SH-SY5Y (cell line): ENCODE measurements at regions not wholly inside any gene's neighbourhood (a gene's known extent, or its start where the extent isn't known, plus 50 kb on each side); places are given as distances from the start of the nearest gene placed in this dataset.

Experiments used
- GATA2 ChIP-seq: IDR thresholded peaks from 2 replicates; pipeline ENCODE4 v1.6.1; 2011; ENCODE audit warnings: mild to moderate bottlenecking, low read depth, low read length
- GATA3 ChIP-seq: IDR thresholded peaks from 2 replicates; pipeline ENCODE4 v1.6.1; 2011; ENCODE audit warnings: low read depth, mild to moderate bottlenecking, low read length, moderate library complexity

DNA sequence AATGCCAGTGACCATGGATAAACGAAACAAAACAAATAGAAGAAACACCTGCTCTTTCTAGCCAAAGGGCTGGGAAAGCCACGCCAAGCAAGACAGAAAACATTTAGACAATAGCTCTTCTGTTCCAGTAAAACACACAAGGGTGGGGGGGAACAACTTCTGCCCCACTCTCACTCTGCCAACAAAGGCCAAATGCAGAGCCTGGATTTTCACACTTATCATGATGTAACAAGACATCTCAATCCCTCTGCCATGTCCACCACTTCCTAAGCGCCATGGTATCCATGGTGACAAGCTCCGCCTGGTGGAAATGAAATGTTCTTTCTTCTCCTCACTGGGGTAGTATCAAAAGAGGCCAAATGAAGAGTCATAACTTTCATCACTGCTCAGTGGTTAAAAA, 60.6 kb downstream of the DRD1 start:
- no peak for TF ChIP-seq GATA2
- TF ChIP-seq GATA3, result no peak
